ENCODE measurements at regions not wholly inside any gene's neighbourhood (a gene's known extent, or its start where the extent isn't known, plus 50 kb on each side); places are given as distances from the start of the nearest gene placed in this dataset.

DNA sequence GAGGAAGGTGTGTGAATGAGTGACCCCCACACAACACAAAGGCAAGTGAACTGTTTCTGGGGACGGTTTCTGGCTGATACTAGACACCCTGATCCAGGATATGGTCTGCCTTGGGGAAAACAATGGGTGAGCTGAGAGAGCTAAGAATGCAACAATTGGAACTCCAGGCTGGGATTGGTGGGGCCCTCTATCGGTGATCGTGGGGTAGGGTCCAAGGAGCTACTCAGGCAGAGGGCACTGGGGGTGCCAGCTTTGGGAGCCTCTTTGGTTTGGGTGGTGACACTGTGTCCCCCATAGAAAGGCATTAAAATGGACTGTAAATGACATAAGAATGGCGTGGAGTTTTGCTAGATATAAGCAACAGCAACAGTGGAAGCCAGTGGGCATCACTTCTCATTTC lies 439.1 kb downstream of the DMAC1 start:
- DNase-seq (ENCODE audit: extremely low read depth in 1 of 2, low read depth in 1 of 2), result no peak

- DNase-seq (ENCODE audit: extremely low read depth in 1 of 2, low read depth in 1 of 2), result no peak
These were observed 440.7 kb downstream of the DMAC1 start for GRCh38 chr9:7358876-7359275.

DNA sequence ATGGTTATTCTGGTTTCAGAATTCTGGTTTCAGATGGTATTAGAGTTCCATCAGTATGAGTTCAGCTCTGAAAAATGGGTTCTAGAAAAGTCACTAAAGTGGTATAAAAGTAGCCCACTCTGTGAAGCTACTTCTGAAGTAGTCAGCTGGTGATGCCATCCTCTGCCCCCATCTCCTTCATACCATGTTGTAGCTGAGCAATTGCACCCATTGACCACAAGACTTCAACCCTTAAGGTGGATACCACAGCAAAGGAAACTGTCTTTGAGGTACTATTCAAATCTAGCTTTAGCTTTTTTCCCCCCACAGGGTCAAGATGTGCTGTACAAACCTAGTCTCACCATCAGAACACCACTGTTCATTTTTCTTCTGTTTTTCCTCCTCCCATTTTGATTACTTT lies 444.9 kb downstream of the DMAC1 start:
- no peak for DNase-seq (ENCODE audit: extremely low read depth in 1 of 2, low read depth in 1 of 2)

DNA sequence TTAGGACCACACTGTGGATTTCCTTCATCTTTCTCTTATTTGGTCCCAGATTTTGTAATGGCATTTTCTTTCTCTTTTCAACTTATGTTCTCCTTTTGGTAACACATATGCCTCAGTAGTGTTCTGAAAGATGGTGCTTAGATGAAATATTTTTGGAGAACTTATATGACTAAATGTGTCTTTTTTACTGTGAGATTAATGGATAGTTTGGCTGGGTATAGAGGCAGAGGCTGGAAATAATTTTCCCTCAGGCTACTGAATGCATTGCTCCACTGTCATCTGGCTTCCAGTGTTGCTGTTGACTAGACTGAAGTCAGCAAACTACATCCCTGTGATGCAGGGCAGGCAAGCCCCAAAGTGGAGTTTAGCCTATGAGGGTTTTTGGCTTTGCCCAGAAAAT lies 450.9 kb downstream of the DMAC1 start:
- DNase-seq (ENCODE audit: extremely low read depth in 1 of 2, low read depth in 1 of 2), result no peak

- no peak for DNase-seq (ENCODE audit: extremely low read depth in 1 of 2, low read depth in 1 of 2)
These were observed 452.0 kb downstream of the DMAC1 start for GRCh38 chr9:7347556-7347955.

DNA sequence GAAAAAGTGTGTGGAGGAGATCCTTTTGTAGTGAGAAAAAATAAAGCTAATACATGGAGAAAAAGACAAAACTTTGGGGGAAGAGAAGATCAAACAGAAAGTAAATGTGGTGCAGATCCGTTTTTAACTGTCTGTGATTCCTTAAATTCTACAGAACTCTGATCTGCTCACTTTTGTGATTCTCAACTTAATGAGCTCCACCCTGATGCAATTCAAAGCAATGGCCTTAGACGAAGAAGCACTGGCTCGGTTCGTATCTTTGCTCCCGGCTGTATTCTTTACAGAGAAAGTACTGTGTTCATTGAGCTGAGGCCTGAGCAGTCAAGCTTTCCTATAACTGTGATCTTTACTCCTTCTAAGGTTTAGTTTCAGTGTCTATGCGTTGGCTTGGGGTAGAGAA lies 453.4 kb downstream of the DMAC1 start:
- DNase-seq (ENCODE audit: extremely low read depth in 1 of 2, low read depth in 1 of 2), result no peak

DNA sequence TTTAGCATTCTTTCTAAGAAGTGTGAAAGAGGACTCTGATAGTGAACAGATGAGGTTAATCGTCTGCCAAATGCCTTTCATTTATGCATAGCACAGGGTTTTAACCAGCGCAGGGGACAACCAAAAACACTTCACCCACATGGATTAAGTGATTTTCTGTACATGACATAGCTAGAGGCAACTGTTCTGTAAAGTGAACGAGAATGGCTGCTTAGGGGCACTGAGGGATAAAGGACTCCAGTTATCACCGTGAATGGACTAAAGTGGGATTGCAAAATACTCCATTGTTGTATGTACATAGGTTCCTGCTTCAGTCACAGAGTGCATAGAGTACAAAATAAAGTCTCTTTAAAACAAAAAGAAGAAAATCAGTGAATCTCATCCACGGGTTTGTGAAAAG lies 456.8 kb downstream of the DMAC1 start:
- DNase-seq (ENCODE audit: extremely low read depth in 1 of 2, low read depth in 1 of 2), result no peak

DNA sequence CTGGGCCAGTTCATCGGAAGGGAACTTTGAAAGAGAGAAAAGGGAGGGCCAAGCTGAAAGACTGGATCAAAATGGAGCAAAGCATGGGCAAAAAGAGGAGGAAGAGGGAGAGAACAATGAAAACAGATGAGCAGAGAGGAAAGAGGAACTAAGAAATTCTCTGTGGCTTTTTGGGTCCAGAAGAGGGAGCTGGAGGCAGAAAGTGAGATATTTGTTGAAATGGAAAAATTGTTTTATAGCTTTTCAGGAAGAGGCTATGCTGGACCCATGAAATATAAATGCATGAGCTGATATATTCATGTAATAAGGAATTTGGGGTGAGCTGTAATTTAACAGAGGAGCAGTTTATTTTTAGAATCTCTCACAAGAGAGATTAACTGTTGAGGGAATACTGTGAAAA lies 457.3 kb downstream of the DMAC1 start:
- DNase-seq (ENCODE audit: extremely low read depth in 1 of 2, low read depth in 1 of 2), result no peak

DNA sequence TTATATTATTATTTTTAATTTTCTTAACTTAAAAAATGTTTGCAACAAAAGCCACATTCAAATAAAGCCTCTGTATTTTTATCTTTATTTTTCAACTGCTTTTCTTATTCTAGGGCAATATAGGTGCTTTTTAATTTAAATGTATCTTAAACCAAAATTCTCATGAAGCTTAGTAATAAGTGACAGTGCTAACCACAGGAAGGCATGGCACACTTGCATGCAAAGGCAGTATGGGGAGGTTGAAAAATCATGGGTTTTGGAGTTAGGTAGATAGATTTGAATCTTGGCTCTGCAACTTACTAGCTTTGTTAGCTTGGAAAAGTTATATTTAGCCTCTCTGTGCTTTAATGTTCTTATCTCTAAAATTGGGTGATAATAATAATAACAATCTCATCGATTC lies 458.0 kb downstream of the DMAC1 start:
- no peak for DNase-seq (ENCODE audit: extremely low read depth in 1 of 2, low read depth in 1 of 2)

DNA sequence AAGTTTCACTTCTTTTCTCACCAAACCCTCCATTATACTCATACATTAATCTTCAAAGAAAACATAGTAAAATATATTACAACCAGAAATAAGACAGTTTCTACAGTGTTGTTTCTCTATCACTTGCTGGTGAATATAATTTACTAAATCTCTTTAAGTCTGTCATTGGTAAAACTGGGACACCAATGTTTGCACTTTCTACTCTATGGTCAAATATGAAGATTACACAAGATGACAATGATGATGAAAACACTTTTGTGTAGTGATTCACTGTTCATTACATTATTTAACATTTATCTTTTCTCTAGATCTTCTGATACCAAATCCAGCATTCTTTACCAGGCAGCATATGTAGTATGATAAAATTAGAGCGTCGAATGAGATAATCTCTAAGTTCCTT lies 459.1 kb downstream of the DMAC1 start:
- DNase-seq (ENCODE audit: extremely low read depth in 1 of 2, low read depth in 1 of 2), result no peak

- no peak for DNase-seq (ENCODE audit: extremely low read depth in 1 of 2, low read depth in 1 of 2)
These were observed 460.8 kb downstream of the DMAC1 start for GRCh38 chr9:7338586-7339281.

DNA sequence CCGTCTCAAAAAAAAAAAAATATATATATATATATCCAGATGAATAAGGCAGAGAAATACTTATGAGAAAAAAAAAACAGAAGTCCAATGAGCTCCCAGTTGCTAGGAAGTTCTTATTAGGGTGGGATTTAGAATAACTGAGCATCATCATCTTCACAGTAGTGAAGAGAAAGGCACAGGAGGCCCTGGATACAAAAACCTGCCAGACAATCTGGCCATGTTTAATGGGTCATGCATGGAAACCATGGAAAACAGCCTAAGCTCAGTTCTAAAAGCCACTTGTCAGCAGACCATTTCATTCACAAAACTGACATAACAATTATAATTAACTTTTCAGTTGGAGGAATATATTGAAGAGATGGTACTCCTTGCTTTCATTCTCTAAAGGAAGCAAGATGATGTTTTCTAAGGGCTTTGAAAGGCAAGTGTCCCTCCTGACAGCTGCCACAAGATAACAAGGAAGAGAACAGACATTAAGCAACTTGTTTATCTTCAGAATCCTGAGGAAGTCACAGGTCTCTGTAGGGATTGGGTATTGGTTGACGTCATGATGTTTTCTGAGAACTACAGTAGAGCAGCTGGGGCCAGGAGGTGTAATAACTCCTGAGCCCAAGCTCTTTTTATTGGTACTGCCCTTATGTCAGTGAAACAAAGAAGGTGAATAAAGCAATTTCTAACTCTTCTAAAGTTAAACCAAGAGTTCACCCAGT lies 463.1 kb downstream of the DMAC1 start:
- DNase-seq (ENCODE audit: extremely low read depth in 1 of 2, low read depth in 1 of 2), result no peak

DNA sequence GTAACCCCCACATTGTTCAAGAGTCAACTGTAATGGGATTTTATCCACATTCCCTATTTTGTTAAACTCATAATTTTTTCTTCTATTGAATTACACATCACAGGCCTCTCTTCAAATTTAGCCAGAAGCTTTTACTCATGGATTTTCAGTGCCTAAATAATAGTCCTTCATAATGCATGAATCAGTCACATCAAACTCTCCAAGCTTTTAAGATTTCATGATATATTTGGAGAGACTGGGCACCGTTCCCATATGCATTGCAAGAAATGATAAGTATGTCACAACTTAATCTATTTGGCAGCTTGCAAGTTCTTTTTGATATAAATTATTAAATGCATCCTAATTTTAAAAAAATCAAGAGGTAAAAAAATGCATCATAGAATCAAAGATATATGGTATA lies 465.9 kb downstream of the DMAC1 start:
- DNase-seq (ENCODE audit: extremely low read depth in 1 of 2, low read depth in 1 of 2), result no peak

- no peak for DNase-seq (ENCODE audit: extremely low read depth in 1 of 2, low read depth in 1 of 2)
These were observed 466.8 kb downstream of the DMAC1 start for GRCh38 chr9:7332780-7333179.

- DNase-seq (ENCODE audit: extremely low read depth in 1 of 2, low read depth in 1 of 2), result no peak
These were observed 471.1 kb downstream of the DMAC1 start for GRCh38 chr9:7328453-7328852.

- no peak for DNase-seq (ENCODE audit: extremely low read depth in 1 of 2, low read depth in 1 of 2)
These were observed 473.6 kb downstream of the DMAC1 start for GRCh38 chr9:7325995-7326394.

DNA sequence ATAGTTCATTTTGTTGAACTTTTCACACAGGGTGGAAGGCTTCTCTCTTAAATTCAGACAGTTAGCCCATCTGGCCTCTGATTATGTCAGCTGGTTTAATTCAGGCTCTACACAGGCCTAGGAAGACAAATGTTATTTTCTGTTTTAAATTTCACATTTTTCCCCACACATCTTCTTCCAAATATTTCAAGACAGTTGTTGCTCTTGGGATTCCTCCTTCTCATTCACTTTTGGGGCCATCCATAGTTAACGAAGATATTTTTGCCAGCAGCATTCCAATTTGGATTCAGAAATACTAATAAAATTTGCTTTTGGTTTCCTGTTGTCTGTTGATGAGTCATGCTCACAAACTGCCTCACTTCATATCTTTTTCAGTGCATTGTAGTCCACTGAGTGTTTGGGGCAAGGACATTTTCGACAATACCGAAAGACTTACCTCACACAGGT lies 475.4 kb downstream of the DMAC1 start:
- DNase-seq (ENCODE audit: extremely low read depth in 1 of 2, low read depth in 1 of 2), result no peak

- DNase-seq (ENCODE audit: extremely low read depth in 1 of 2, low read depth in 1 of 2), result no peak
These were observed 478.7 kb downstream of the DMAC1 start for GRCh38 chr9:7320841-7321240.

GRCh38 chr9:7320139-7320538 lies 479.4 kb downstream of the DMAC1 start:
- no peak for DNase-seq (ENCODE audit: extremely low read depth in 1 of 2, low read depth in 1 of 2)

DNA sequence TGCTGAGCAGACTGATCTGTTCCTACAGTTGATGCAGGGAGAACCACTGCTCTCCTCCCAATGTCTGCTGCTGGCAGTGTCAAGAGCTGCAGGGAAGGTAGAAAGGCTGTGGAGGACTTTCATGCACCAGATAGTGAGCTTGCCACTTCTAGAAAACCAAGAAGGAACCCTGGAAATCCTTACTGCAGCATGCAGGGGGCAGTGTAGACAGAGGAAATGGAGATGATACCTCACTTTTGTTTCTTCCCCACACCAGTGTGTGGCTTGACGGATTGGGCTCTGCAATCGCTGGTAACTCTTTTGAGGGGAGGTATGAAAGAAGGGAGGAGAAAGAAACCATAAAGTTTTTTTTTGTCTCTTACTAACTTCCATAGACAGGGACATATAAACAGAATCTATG lies 480.7 kb downstream of the DMAC1 start:
- no peak for DNase-seq (ENCODE audit: extremely low read depth in 1 of 2, low read depth in 1 of 2)

DNA sequence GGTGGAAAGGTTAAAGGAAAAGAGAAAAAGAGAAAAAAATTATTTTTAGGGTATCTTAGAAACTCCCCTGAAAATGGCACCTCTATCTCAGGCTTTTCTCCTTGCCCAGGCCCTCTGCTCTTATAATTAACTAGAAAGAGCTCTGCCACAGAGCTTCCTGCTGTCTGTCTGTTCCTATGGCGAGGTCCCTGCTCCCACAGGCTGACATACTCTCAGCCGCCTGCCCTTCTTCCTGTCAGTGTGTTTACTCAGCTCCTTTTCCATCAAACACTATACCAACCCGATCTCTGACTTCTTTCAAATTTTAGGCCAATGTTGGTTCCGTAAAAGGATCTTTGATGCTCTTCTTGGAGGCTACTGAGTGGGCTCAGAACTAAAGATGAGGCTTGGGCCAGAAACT lies 482.6 kb downstream of the DMAC1 start:
- no peak for DNase-seq (ENCODE audit: extremely low read depth in 1 of 2, low read depth in 1 of 2)

DNA sequence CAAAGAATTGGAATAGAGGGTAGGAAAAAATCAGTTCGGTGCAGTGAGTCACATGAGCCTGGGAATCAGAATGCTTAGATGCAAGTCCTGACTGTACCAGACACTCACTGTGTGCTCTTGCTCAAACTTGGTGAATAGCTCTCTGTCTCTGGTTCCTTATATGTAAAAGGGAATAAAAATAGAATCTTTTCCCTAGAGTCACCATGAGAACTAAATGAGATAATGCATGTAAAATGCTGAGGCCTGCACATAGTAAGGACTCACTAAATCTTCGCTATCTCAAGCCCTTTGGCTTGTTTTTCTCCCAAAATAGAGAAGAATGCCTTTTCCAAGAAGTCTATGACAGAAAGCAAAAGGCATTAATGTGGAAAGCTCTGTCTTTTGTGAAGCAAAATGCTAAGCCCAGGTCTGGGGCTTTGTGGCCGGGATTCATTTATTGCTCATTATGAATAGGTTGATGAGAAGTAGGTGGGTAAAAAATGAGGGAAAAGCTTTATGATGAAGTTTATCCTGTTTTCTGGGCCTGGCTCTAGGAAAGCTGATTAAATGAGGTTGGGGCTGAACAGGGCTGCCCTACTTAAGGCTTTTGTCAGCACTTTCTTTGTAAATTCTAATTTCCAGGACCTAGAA lies 483.3 kb downstream of the DMAC1 start:
- DNase-seq (ENCODE audit: extremely low read depth in 1 of 2, low read depth in 1 of 2), result no peak
